ENCODE measurements at regions not wholly inside any gene's neighbourhood (a gene's known extent, or its start where the extent isn't known, plus 50 kb on each side); places are given as distances from the start of the nearest gene placed in this dataset.

DNA sequence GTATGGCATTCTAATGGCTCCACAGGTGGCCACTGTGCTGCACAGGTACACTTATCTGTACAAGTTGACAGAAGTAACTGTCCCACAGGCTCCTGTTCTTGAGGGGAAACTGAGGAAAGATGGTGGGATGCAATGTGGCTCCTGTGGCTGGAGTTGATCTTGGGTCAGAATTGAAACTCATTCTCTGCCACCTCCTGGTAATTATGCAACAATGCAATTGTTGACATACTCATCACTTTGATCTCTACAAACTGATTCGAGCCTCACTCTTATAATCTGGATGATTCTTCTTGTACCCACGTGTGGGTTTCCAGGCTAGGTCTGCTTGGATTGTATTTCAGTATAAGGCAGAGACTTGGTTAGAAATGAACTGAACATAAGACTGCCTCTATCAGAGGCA, 148.8 kb downstream of the CCNG2 start:
- H3K4me1 ChIP-seq (replicated peaks; ENCODE audit: insufficient read depth) = peaks cover 7% of the 10 kb centered on the region
- no peaks in the 10 kb centered on the region for H3K79me2 ChIP-seq (ENCODE audit: low read depth)
- no peaks in the 10 kb centered on the region for H4K20me1 ChIP-seq (ENCODE audit: insufficient read depth)
- no peak overlapping the region for H2AFZ ChIP-seq
- no peaks in the 10 kb centered on the region for H3K27me3 ChIP-seq (ENCODE audit: insufficient read depth, low read depth)
- no TSS peak for BruUV-seq (replicated peaks)
- H3K9me3 ChIP-seq (ENCODE audit: insufficient read depth, low read depth) = no peaks in the 10 kb centered on the region
- no peak overlapping the region for H3K27ac ChIP-seq
- H3K4me2 ChIP-seq = no peak overlapping the region
- ChIA-PET CTCF (no interaction called here), POLR2A (ENCODE audit: unreplicated experiment) (no interaction called here)
- intact Hi-C loops (cut with micrococcal nuclease; ENCODE audit: unreplicated experiment) = loop anchor here (5.0 kb wide), 2 partner anchors 63 to 793 kb away; no protein-coding TSS in a partner anchor
- H3K4me3 ChIP-seq = no peak overlapping the region
- TF ChIP-seq, protein P1, sequence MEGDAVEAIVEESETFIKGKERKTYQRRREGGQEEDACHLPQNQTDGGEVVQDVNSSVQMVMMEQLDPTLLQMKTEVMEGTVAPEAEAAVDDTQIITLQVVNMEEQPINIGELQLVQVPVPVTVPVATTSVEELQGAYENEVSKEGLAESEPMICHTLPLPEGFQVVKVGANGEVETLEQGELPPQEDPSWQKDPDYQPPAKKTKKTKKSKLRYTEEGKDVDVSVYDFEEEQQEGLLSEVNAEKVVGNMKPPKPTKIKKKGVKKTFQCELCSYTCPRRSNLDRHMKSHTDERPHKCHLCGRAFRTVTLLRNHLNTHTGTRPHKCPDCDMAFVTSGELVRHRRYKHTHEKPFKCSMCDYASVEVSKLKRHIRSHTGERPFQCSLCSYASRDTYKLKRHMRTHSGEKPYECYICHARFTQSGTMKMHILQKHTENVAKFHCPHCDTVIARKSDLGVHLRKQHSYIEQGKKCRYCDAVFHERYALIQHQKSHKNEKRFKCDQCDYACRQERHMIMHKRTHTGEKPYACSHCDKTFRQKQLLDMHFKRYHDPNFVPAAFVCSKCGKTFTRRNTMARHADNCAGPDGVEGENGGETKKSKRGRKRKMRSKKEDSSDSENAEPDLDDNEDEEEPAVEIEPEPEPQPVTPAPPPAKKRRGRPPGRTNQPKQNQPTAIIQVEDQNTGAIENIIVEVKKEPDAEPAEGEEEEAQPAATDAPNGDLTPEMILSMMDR (conservative IDR thresholded peaks at IDR 0.05) = 0 out of 2 replicates have a peak, but pooled peaks have one; percentile 22
- no peak for TF ChIP-seq EZH2 (IDR thresholded peaks at IDR 0.05; ENCODE audit: low read depth)
- no peaks in the 10 kb centered on the region for H3K36me3 ChIP-seq (ENCODE audit: low read depth)
- no peaks in the 10 kb centered on the region for H3F3A ChIP-seq (ENCODE audit: insufficient read depth, low read depth)
- H3K9me2 ChIP-seq (ENCODE audit: insufficient read depth) = no peaks in the 10 kb centered on the region
- DNase-seq = no peak

DNA sequence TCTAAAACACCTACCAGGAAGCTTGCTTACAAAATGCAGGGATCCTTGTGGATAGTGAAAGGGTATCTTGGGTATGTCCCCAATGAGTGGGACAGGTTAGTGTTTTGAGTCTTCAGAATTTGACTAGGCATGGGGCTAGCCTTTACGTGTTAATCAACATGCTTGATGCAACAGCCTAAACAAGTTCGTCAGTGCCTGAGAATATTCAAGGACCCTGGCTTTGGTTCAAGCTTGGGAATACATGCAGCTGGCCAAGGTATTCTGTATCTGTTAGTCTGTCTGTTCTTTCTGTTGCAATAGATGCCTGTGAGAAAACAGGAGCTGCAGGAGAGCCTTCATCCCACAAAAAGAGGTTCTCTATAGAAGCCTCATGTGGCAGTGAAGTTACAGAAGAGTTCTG, 149.5 kb downstream of the CCNG2 start:
- intact Hi-C loops (cut with micrococcal nuclease; ENCODE audit: unreplicated experiment) = loop anchor here (5.0 kb wide), 2 partner anchors 64 to 794 kb away; no protein-coding TSS in a partner anchor
- Histone ChIP-seq H3K9me3 (ENCODE audit: insufficient read depth, low read depth) (no peaks in the 10 kb centered on the region), H4K20me1 (ENCODE audit: insufficient read depth) (no peaks in the 10 kb centered on the region), H3K4me2 (no peak overlapping the region), H3K27ac (no peak overlapping the region), H3K36me3 (ENCODE audit: low read depth) (no peaks in the 10 kb centered on the region), H3K79me2 (ENCODE audit: low read depth) (no peaks in the 10 kb centered on the region), H3K27me3 (ENCODE audit: insufficient read depth, low read depth) (no peaks in the 10 kb centered on the region), H2AFZ (no peak overlapping the region), H3K4me3 (no peak overlapping the region), H3K4me1 (replicated peaks; ENCODE audit: insufficient read depth) (no peaks in the 10 kb centered on the region), H3F3A (ENCODE audit: insufficient read depth, low read depth) (no peaks in the 10 kb centered on the region), H3K9me2 (ENCODE audit: insufficient read depth) (no peaks in the 10 kb centered on the region)
- CTCF ChIA-PET = no interaction called here
- TF ChIP-seq, protein P1 (conservative IDR thresholded peaks at IDR 0.05) = no peak
- no peak for TF ChIP-seq EZH2 (IDR thresholded peaks at IDR 0.05; ENCODE audit: low read depth)
- no TSS peak for BruUV-seq (replicated peaks)
- DNase-seq = no peak
- POLR2A ChIA-PET (ENCODE audit: unreplicated experiment) = no interaction called here

DNA sequence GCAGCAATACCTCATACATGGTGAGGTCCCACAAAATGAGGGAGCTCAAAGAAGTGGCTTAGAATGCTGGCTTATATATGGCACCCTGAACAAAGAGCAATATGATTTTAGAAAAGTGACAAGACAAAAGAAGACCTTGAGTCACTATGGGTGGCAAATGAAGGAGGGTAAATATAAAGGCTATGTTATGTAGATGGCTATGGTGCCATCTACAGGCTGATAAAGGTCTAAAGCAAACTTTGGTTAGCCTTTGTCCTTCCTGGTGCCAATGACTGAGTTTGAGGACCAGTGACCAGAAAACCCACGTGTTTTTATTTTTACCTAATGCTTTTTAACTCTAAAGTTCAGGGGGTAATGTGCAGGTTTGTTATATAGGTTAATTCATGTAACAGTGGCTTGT, 151.8 kb downstream of the CCNG2 start:
- DNase-seq = no peak
- Histone ChIP-seq H3K4me3 (no peak overlapping the region), H3K4me1 (replicated peaks; ENCODE audit: insufficient read depth) (no peaks in the 10 kb centered on the region), H3K27me3 (ENCODE audit: insufficient read depth, low read depth) (no peaks in the 10 kb centered on the region), H3K27ac (no peak overlapping the region), H3K79me2 (ENCODE audit: low read depth) (no peaks in the 10 kb centered on the region), H2AFZ (no peak overlapping the region), H4K20me1 (ENCODE audit: insufficient read depth) (no peaks in the 10 kb centered on the region), H3K4me2 (no peak overlapping the region), H3K9me2 (ENCODE audit: insufficient read depth) (no peaks in the 10 kb centered on the region), H3F3A (ENCODE audit: insufficient read depth, low read depth) (no peaks in the 10 kb centered on the region), H3K36me3 (ENCODE audit: low read depth) (no peaks in the 10 kb centered on the region), H3K9me3 (ENCODE audit: insufficient read depth, low read depth) (no peaks in the 10 kb centered on the region)
- BruUV-seq (replicated peaks) = no TSS peak
- no peak for TF ChIP-seq EZH2 (IDR thresholded peaks at IDR 0.05; ENCODE audit: low read depth)
- TF ChIP-seq, protein P1 (conservative IDR thresholded peaks at IDR 0.05) = peak; percentile 70
- ChIA-PET CTCF (no interaction called here), POLR2A (ENCODE audit: unreplicated experiment) (no interaction called here)
- intact Hi-C loops (cut with micrococcal nuclease; ENCODE audit: unreplicated experiment) = loop anchor here (1.0 to 5.0 kb wide), 3 partner anchors 67 to 797 kb away; no protein-coding TSS in a partner anchor

Data from PC-9 (cell line).